ENCODE measurements at regions not wholly inside any gene's neighbourhood (a gene's known extent, or its start where the extent isn't known, plus 50 kb on each side); places are given as distances from the start of the nearest gene placed in this dataset.

- TF ChIP-seq CTCF (IDR thresholded peaks at IDR 0.05; ENCODE audit: insufficient read depth, low read depth, low read length), result no peak
- no peak for TF ChIP-seq EZH2 (IDR thresholded peaks at IDR 0.05; ENCODE audit: insufficient read depth, low read length)
Observed at GRCh38 chr12:84634526-84634925, 278.1 kb downstream of the SLC6A15 start.

All from astrocyte (in vitro differentiated cells and primary cell).